Fibroblast of the conjunctiva (primary cell): ENCODE measurements at regions not wholly inside any gene's neighbourhood (a gene's known extent, or its start where the extent isn't known, plus 50 kb on each side); places are given as distances from the start of the nearest gene placed in this dataset.

Experiments used
- DNase-seq: peaks from one replicate; pipeline ENCODE4 v3.0.0-alpha.2; 2010; ENCODE audit warnings: low read depth

GRCh38 chr11:105230586-105230985 is 91.0 kb upstream of the CARD18 start:
- DNase-seq = no peak

DNA sequence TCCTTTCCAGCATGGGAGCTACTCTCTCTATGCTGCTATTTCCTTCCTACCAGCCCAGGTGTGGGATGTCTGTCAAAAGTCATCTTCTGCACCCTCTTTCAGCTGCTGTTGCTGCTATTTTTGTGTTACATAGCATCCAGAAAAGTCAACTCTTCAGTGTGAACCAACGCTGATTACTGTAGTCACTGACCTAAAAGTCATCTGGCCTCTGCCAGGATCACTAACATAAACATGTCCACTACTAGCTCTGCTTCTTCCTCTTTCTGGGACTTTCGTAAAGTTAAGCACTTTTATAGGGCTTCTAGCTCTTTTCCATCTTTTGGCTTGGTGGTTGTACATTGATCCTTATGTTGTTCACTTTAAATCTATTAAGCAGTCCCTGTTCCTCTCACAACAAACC is 90.2 kb upstream of the CARD18 start:
- DNase-seq = no peak

- DNase-seq = peak; percentile 46
These were observed 89.7 kb upstream of the CARD18 start for GRCh38 chr11:105229257-105229656.

GRCh38 chr11:105227363-105227762 is 87.8 kb upstream of the CARD18 start:
- DNase-seq = no peak

- DNase-seq = no peak
These were observed 87.2 kb upstream of the CARD18 start for GRCh38 chr11:105226766-105227165.

DNA sequence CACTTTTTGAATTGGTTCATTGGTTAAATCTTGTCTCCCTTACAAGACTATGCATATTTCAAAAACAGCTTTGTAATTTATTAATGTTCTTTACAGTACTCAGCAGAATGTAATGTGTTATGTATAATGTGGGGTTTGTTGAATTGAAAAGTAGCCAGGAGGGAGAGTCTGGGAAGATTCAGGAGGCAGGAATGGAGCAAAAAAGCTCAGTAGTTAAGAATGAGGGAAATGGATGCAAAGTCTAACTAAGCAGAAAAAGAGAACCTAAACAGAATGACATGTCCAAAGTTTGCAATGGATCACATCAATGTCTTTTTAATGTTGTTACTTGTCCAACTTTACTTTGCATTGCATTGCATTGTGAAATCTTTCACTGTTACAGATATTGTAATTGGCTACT is 86.5 kb upstream of the CARD18 start:
- no peak for DNase-seq

DNA sequence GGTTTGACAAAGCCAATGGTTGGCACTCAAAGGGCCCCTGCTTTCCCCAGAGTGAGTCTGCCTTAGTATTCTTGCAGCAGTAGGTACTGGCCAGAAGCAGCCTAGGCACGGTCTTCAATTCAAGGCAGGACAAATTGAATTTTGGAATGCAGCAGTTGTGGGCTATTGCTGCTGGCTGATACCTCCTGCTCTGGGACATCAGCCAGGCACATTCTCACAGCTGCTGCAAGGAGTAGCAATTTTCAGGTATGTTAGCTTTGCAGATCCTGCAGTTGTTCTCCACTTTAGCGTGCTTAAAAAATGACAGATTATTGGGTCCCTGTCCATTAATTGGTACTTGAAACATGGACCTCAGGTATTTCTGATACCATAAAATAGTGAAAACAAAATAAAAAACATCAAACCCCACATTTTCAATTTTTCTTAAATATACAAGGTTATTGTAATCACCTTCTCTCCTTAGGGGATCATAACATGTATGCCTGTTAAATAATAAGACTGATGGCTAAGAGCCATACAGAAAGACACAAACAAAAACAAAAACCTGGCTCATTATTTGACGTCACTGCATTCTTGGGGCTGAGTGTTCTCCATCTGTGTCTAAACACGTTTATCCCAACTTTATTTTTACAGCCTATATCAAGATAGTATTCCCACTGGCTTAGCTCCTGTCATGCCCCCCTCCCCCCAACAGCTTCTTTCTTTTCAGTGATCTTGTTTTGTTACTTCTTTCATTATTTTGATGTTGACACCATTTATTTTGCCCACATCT is 85.1 kb upstream of the CARD18 start:
- no peak for DNase-seq

GRCh38 chr11:105220121-105220520 is 80.6 kb upstream of the CARD18 start:
- no peak for DNase-seq

DNA sequence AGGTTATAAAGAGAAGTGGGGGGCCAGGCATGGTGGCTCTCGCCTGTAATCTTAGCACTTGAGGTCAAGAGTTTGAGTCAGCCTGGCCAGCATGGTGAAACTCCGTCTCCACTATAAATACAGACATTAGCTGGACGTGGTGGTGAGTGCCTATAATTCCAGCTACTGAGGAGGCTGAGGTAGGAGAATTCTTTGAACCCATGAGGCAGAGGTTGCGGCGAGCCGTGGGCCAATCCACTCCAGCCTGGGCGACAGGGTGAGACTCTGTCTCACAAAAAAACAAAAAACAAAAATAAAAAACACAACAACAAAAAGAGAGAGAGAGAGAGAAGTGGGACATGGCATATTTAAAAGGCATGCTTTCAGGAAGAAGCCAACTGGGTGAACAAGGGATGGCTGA is 80.1 kb upstream of the CARD18 start:
- no peak for DNase-seq

DNA sequence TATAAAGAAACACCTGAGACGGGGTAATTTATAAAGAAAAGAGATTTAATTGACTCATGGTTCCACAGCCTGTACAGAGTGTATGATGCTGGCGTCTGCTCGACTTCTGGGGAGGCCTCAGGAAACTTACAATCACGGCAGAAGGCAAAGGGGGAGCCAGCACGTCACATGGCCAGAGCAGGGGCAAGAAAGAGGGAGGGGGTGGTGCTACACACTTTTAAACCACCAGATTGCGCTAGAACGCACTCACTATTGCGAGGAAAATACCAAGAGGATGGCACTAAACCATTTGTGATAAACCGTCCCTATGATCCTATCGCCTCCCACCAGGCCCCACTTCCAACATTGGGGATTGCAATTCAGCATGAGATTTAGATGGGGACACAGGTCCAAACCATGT is 79.7 kb upstream of the CARD18 start:
- no peak for DNase-seq

DNA sequence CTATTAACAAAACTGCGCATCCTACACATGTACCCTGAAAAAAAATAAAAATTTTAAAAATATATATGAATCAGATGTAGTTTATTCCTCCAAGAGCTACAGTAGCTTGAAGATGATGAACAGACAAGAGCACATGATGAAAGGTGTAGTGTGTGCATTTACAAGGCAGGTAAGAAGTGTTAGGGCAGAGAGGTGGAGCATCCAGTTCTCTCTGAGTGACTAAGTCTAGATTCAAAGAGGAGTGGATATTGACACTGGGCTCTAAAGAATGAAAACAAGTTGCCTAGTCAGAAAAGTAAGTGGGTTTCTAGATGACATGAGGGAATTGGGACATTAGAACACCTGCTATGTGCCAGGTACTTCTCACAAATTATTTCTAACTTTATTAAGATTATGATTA is 76.0 kb upstream of the CARD18 start:
- no peak for DNase-seq

- peak; percentile 9 for DNase-seq
These were observed 72.4 kb upstream of the CARD18 start for GRCh38 chr11:105211806-105212554.

GRCh38 chr11:105208019-105208418 is 68.5 kb upstream of the CARD18 start:
- DNase-seq = no peak

DNA sequence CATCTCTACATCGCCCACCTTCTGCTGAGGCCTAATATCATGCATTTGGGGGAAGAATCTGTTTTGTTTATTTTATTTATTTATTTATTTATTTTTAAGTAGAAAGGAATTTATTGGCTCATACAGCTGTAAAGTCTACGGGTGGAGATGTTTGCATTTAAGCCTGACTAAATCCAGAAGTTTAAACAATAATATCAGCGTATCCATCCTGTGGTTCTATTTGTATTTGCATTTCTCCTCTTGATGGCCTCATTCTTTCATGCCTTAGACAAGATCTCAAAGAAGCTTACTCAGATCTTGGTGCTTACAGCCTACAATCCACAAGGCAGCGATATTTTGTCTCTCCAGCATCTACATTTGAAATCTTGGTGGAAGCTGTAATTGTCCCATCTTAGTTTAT is 67.1 kb upstream of the CARD18 start:
- no peak for DNase-seq

- DNase-seq = no peak
These were observed 65.1 kb upstream of the CARD18 start for GRCh38 chr11:105204636-105205035.

DNA sequence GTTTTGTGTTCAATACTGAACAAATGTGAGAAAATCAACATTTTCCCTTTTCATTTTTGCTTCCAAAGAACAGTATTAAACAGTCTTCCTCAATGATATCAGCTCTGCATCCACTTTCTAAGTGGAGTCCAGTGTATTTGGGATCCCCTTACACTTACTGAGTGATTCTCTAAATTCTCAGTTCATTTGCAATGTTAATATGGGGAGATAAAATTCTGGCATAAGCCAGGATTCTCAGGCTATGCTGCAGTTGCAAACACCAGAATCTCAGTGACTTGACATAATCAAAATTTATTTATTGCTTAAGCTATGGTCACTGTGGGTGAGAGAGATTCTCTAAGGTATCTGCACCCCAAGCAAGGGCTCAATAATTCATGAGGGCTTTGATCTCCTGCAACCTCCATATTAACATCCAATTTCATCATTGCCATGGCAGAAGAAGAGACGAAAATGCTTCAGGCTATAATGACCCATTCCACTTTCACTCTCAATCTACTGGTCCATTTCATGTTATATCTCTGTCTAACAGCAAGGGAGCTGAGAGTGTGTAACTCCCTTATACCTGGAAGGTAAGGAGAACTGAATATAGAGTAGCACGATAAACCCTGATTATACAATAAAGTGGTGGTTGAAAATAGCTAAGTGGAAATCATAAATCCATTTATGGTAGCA is 64.1 kb upstream of the CARD18 start:
- DNase-seq = no peak

GRCh38 chr11:105202844-105203548 is 63.4 kb upstream of the CARD18 start:
- no peak for DNase-seq

GRCh38 chr11:105202422-105202821 is 62.9 kb upstream of the CARD18 start:
- DNase-seq = no peak

- no peak for DNase-seq
These were observed 61.6 kb upstream of the CARD18 start for GRCh38 chr11:105201166-105201565.

DNA sequence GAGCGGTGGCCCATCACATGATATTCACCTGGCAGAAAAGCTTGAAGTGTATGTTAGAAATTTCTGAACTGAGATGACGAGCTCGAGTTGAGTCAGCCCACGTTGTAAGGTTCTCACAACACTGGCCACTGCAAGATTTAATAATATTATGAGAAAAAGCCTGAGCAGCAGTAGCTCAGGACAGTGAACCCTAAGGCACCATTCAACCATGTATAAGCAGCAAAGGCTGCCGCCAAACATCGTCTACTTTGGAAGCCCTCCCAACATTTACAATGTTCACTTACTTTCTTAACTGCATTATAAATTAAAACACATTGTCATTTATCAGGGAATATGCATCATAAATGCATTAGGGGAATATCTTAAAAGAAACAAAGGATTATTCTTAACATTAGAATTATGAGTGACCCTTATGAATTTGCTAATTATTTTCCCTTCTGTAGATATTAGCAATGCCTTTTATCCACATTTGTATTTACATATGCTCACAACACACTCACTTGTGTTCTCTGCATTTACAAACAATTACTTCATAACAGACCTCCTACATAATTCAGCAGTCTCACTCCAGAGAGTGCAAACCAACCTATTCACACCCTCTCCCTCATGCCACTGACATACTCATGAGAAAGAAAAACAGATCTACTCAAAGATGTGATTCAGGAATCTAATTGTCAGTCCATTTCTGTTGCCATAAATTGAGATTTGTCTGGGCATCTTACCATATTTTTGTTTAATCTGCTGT is 57.7 kb upstream of the CARD18 start:
- DNase-seq = no peak

DNA sequence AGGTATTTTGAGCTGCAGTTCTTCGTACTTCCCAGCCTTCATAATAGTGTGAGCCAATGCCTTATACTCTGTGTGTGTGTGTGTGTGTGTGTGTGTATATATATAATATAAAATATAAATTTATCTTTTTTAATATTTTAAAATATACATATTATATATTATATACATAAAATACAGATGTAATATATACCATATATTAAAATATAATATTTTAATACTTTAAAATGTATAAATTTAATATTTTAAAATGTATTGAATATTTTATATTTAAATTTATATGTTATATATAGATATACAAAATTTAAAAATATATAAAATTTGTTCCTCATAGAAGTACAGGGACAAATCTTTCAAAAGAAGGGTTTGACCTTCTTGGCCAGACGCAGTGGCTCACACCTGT is 53.7 kb upstream of the CARD18 start:
- no peak for DNase-seq

DNA sequence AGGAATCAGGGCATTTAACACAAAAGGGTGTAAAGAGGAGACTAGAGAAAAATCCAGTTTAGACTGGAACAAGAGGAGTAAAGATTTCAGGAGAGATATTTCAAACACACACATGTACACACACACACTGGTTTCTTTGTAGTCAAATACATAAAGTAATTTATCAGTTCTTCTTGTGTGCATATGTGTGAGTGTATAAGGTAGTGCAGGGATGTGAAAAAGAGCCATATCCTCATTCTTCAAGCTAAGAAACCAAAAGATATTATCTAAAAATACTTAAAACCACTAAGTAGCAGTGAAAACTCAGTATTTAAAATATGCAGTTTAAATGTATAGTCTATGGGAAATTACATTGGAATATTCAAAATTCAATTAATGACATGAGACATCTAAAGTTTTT is 52.5 kb upstream of the CARD18 start:
- DNase-seq = no peak
